ENCODE measurements at regions not wholly inside any gene's neighbourhood (a gene's known extent, or its start where the extent isn't known, plus 50 kb on each side); places are given as distances from the start of the nearest gene placed in this dataset.

GRCh38 chr7:50855526-50855925 is 72.8 kb upstream of the GRB10 start:
- H3K27me3 Mint-ChIP-seq (ENCODE audit: low read depth), result peaks cover 4% of the 10 kb centered on the region
- ATAC-seq (no peak), DNase-seq (ENCODE audit: low spot score) (no peak)

More at GRCh38 chr7:50855526-50855925, 72.8 kb upstream of the GRB10 start:
- Mint-ChIP-seq H3K36me3 (no peaks in the 10 kb centered on the region), H3K4me1 (no peaks in the 10 kb centered on the region), H3K27ac (no peak overlapping the region), H3K4me3 (no peak overlapping the region), H3K9me3 (peaks cover 4% of the 10 kb centered on the region; the same call in 1 of the 2 replicates)
- ChIA-PET CTCF (no interaction called here), POLR2A (no interaction called here)
- no peak for TF ChIP-seq MYBL2 (CRISPR knock-in tag; IDR thresholded peaks at IDR 0.05)
- TF ChIP-seq PRRX2 (CRISPR knock-in tag; IDR thresholded peaks at IDR 0.05), result no peak
- TF ChIP-seq MXD4 (CRISPR knock-in tag; IDR thresholded peaks at IDR 0.05; ENCODE audit: borderline replicate concordance), result no peak
- TF ChIP-seq ZNF425 (CRISPR knock-in tag; conservative IDR thresholded peaks at IDR 0.05), result no peak
- TF ChIP-seq, protein P1, sequence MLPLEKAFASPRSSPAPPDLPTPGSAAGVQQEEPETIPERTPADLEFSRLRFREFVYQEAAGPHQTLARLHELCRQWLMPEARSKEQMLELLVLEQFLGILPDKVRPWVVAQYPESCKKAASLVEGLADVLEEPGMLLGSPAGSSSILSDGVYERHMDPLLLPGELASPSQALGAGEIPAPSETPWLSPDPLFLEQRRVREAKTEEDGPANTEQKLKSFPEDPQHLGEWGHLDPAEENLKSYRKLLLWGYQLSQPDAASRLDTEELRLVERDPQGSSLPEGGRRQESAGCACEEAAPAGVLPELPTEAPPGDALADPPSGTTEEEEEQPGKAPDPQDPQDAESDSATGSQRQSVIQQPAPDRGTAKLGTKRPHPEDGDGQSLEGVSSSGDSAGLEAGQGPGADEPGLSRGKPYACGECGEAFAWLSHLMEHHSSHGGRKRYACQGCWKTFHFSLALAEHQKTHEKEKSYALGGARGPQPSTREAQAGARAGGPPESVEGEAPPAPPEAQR (CRISPR knock-in tag; IDR thresholded peaks at IDR 0.05), result no peak
- TF ChIP-seq, protein P2, sequence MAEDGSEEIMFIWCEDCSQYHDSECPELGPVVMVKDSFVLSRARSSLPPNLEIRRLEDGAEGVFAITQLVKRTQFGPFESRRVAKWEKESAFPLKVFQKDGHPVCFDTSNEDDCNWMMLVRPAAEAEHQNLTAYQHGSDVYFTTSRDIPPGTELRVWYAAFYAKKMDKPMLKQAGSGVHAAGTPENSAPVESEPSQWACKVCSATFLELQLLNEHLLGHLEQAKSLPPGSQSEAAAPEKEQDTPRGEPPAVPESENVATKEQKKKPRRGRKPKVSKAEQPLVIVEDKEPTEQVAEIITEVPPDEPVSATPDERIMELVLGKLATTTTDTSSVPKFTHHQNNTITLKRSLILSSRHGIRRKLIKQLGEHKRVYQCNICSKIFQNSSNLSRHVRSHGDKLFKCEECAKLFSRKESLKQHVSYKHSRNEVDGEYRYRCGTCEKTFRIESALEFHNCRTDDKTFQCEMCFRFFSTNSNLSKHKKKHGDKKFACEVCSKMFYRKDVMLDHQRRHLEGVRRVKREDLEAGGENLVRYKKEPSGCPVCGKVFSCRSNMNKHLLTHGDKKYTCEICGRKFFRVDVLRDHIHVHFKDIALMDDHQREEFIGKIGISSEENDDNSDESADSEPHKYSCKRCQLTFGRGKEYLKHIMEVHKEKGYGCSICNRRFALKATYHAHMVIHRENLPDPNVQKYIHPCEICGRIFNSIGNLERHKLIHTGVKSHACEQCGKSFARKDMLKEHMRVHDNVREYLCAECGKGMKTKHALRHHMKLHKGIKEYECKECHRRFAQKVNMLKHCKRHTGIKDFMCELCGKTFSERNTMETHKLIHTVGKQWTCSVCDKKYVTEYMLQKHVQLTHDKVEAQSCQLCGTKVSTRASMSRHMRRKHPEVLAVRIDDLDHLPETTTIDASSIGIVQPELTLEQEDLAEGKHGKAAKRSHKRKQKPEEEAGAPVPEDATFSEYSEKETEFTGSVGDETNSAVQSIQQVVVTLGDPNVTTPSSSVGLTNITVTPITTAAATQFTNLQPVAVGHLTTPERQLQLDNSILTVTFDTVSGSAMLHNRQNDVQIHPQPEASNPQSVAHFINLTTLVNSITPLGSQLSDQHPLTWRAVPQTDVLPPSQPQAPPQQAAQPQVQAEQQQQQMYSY (CRISPR knock-in tag; IDR thresholded peaks at IDR 0.05), result no peak
- no peak for TF ChIP-seq TEAD4 (CRISPR knock-in tag; IDR thresholded peaks at IDR 0.05)
- no peak for TF ChIP-seq GTF2I (CRISPR knock-in tag; conservative IDR thresholded peaks at IDR 0.05)
- TF ChIP-seq ESRRA (CRISPR knock-in tag; IDR thresholded peaks at IDR 0.05; ENCODE audit: borderline replicate concordance), result no peak
- TF ChIP-seq SOX15 (CRISPR knock-in tag; IDR thresholded peaks at IDR 0.05), result no peak
- TF ChIP-seq ZNF219 (CRISPR knock-in tag; IDR thresholded peaks at IDR 0.05; ENCODE audit: borderline replicate concordance), result no peak
- TF ChIP-seq ZNF416 (CRISPR knock-in tag; IDR thresholded peaks at IDR 0.05), result no peak
- no peak for TF ChIP-seq GABPB1 (CRISPR knock-in tag; IDR thresholded peaks at IDR 0.05)
- TF ChIP-seq, protein P3, sequence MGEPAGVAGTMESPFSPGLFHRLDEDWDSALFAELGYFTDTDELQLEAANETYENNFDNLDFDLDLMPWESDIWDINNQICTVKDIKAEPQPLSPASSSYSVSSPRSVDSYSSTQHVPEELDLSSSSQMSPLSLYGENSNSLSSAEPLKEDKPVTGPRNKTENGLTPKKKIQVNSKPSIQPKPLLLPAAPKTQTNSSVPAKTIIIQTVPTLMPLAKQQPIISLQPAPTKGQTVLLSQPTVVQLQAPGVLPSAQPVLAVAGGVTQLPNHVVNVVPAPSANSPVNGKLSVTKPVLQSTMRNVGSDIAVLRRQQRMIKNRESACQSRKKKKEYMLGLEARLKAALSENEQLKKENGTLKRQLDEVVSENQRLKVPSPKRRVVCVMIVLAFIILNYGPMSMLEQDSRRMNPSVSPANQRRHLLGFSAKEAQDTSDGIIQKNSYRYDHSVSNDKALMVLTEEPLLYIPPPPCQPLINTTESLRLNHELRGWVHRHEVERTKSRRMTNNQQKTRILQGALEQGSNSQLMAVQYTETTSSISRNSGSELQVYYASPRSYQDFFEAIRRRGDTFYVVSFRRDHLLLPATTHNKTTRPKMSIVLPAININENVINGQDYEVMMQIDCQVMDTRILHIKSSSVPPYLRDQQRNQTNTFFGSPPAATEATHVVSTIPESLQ (CRISPR knock-in tag; IDR thresholded peaks at IDR 0.05), result no peak
- TF ChIP-seq JUN (CRISPR knock-in tag; IDR thresholded peaks at IDR 0.05), result no peak
- TF ChIP-seq NFE2L1 (CRISPR knock-in tag; IDR thresholded peaks at IDR 0.05), result no peak
- TF ChIP-seq, protein P4, sequence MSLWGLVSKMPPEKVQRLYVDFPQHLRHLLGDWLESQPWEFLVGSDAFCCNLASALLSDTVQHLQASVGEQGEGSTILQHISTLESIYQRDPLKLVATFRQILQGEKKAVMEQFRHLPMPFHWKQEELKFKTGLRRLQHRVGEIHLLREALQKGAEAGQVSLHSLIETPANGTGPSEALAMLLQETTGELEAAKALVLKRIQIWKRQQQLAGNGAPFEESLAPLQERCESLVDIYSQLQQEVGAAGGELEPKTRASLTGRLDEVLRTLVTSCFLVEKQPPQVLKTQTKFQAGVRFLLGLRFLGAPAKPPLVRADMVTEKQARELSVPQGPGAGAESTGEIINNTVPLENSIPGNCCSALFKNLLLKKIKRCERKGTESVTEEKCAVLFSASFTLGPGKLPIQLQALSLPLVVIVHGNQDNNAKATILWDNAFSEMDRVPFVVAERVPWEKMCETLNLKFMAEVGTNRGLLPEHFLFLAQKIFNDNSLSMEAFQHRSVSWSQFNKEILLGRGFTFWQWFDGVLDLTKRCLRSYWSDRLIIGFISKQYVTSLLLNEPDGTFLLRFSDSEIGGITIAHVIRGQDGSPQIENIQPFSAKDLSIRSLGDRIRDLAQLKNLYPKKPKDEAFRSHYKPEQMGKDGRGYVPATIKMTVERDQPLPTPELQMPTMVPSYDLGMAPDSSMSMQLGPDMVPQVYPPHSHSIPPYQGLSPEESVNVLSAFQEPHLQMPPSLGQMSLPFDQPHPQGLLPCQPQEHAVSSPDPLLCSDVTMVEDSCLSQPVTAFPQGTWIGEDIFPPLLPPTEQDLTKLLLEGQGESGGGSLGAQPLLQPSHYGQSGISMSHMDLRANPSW (CRISPR knock-in tag; conservative IDR thresholded peaks at IDR 0.05; ENCODE audit: low read depth), result no peak
- TF ChIP-seq MAX (CRISPR knock-in tag; IDR thresholded peaks at IDR 0.05), result no peak

All from WTC11 (cell line).